Retinal pigment epithelial cell (primary cell): ENCODE measurements at regions not wholly inside any gene's neighbourhood (a gene's known extent, or its start where the extent isn't known, plus 50 kb on each side); places are given as distances from the start of the nearest gene placed in this dataset.

ENCODE experiments used
- DNase-seq: peaks from one replicate; pipeline ENCODE4 v3.0.0-alpha.2; 2010; ENCODE audit warnings: low read depth
- H3K4me3 ChIP-seq: 2 replicates; pipeline ENCODE4 v1.5.1; 2011; ENCODE audit warnings: mild to moderate bottlenecking, low read length, control low read depth, moderate library complexity
- TF ChIP-seq, protein P1 (sequence below): conservative IDR thresholded peaks from 2 replicates; pipeline ENCODE4 v1.5.1; 2011; ENCODE audit warnings: low read depth, low read length, control low read depth, inconsistent platforms

DNA sequence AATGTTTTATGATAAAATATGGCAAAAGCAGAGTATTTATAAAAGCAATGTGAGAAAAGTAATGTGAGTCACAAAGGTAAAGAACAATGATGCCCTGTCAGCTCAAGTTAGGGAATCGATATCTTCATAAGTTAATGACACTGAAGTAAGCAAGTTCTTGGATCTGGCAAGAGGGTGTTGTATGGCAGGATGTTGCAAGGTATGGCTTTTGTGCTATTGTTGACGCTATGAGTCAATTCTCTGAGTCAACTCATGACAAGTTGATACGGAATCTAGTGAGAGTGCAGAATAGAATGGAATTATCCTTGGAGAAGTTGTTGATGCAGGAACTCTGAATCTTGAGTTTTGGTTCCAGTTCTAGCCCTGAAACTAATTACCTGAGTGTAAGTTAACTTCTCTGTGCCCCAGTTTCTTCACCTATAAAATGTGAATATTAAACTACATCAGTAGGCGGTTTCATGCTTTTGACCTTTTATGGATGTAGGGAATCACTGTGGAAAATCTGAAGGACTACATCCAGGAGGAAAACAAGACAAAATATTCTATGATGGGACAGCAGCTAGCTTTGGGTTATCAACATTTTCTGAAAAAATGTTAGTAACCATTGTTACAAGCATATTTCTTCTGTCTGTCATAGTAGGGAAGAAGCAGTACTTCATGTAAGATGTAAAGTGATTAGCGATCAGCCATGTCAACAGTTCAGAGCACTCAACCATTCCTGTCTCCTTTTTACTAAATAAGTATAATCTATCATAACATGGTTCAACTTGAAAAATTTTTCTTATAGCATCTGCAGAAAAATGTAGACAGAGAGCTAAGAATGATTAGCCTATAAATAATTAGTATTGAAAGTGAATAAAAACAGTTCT is 96.9 kb downstream of the ATP6V1G3 start:
- H3K4me3 ChIP-seq = no peak overlapping the region
- DNase-seq = peak; percentile 94
- TF ChIP-seq, protein P1, sequence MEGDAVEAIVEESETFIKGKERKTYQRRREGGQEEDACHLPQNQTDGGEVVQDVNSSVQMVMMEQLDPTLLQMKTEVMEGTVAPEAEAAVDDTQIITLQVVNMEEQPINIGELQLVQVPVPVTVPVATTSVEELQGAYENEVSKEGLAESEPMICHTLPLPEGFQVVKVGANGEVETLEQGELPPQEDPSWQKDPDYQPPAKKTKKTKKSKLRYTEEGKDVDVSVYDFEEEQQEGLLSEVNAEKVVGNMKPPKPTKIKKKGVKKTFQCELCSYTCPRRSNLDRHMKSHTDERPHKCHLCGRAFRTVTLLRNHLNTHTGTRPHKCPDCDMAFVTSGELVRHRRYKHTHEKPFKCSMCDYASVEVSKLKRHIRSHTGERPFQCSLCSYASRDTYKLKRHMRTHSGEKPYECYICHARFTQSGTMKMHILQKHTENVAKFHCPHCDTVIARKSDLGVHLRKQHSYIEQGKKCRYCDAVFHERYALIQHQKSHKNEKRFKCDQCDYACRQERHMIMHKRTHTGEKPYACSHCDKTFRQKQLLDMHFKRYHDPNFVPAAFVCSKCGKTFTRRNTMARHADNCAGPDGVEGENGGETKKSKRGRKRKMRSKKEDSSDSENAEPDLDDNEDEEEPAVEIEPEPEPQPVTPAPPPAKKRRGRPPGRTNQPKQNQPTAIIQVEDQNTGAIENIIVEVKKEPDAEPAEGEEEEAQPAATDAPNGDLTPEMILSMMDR = no peak

DNA sequence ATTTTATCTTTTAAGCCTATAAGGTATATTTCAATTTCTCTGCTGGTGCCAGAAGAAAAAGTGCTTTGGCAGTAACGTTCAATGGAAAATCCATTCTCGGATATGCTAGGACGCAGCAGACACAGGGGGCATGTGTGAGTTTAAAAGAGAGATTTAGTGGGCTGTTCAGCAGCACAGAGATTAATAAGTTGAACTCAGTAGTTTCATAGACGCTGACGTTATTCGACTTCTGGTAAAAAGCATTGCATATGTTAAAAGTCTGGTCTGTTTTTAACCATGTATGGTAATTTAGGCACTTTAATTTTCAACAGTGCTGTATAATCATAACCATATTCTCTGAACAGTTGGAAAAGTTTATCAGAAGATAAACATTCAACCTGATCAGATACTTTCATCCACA is 99.6 kb downstream of the ATP6V1G3 start:
- DNase-seq = no peak
- TF ChIP-seq, protein P1 = peak; percentile 4
- H3K4me3 ChIP-seq = no peak overlapping the region

DNA sequence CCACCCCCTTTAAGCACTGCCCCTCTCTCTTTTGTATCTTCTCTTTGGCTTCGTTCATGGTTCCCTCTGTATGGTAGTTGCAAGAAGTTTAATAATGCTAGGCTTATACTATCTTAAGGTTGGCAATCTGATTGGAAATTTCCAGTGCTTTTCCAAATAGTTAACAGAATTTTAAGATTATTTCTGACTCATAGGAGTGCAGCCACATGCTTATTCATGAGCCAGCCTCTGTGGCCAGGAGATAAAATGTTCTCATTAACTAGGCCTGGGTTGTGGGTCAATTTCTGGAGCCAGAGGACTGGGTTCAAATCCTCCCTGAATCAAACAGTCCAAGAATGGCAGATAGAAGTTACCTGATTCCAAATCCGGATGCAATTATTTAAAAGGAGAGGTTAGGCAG is 103.1 kb downstream of the ATP6V1G3 start:
- no peak overlapping the region for H3K4me3 ChIP-seq
- TF ChIP-seq, protein P1 = no peak
- no peak for DNase-seq

DNA sequence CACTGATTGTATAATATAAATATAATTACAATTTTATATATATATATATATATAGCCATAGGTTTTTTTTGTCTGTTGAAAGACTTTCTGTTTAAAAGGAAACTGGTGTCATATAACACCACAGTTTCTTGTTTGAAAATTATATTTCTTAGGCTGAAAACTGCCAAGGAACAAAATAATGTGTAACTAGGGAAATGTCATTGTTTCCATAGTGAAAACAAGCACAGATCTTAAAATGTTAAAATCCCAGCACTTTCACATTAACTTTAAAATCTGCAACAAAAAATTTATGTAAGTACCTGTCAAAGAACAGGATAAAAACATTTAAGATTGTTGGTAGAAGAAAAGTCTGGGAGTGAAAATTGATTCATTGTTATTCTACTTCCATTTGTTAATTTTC is 104.2 kb downstream of the ATP6V1G3 start:
- TF ChIP-seq, protein P1 = no peak
- no peak overlapping the region for H3K4me3 ChIP-seq
- DNase-seq = no peak

DNA sequence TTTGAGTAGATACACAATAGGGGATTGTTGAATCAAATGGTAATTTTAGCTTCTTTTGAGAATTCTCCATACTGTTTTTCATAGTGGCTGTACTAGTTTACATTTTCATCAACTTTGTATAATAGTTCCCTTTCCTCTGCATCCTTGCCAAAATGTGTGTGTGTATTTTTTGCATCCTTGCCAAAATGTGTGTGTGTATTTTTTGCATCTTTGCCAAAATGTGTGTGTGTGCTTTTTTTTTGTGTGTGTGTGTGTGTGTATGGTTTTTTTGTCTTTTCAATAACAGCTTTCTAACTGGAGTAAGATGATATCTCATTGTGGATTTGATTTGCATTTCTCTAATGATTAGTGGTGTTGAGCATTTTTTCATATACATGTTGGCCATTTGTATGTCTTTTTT is 105.4 kb downstream of the ATP6V1G3 start:
- no peak overlapping the region for H3K4me3 ChIP-seq
- TF ChIP-seq, protein P1 = no peak
- no peak for DNase-seq

DNA sequence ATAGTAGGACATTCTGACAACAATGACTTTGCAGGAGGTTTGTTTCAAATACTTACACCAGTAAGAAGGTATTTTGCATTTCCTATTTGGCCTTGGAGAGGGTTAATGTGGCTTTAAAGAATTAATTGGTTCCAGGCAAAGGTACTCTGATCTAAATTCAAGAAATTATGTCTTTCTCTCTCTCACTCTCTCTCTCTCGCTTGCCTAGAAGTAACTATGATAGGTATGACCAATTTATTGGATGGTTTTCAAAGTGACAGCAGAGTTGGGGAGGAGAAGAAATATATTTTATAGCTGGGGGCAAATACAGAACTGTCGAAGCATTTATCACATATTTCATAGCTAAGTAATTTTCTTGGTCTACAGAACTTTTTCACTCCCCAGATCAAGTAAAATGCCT is 116.0 kb downstream of the ATP6V1G3 start:
- DNase-seq = no peak
- H3K4me3 ChIP-seq = no peak overlapping the region
- TF ChIP-seq, protein P1 = no peak

DNA sequence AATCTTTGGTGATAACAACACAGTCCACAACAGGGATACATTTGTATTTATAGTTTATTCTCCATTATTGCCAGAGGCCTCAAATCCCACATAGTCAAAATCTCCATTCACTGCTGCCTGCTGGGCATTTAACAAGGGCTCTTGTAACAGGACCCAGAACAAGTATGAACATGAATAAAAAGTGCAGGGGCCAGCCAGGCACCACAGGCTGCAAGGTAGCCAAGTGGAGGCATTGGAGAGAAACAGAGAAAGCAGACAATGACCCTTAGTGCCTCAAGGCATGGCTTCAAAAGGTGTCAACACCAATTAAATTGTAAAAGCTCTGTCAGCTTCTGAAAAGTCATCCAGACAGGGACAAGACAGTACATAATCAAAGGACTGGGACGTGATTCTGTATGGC is 116.8 kb downstream of the ATP6V1G3 start:
- no peak overlapping the region for H3K4me3 ChIP-seq
- TF ChIP-seq, protein P1 = no peak
- DNase-seq = no peak
